ENCODE measurements at regions not wholly inside any gene's neighbourhood (a gene's known extent, or its start where the extent isn't known, plus 50 kb on each side); places are given as distances from the start of the nearest gene placed in this dataset.

DNA sequence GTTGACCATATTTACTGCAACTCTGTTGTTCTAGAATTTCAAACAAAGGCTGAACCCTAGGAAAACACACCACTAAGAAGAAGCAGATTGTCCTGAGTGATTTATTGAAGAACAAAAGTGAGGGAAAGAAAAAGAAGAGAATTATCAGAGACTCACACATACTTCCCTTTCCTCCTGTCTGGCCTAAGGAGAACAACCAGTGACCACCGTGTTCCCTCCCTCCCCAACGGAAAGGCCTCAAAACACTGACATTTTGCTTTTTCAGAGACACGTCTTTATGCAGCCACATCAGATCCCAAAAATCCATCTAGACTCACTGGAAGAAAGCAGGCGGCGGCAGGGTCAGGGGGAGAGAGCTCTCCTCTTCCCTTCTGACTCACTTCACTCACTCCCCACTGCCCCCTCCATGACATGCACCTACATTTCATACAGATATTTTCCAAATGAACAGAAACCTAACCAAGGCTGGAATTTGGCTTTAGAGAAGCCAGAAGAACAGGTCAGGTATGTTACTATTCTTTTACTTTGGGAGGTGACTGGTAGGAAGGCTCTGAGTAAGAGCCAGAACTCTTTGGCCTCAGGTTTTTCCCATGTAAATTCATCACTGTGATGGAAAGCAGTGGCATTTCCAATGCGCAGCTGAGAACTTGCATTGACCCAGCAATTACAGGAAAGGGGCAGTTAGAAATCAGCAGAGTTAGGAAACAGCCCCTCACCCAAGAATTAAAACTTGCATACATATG, 169.9 kb downstream of the BCL11A start:
- intact Hi-C loops (cut with DNase I, micrococcal nuclease), result no loop called here
- H3K4me3 Mint-ChIP-seq, result no peak overlapping the region
- H3K27ac Mint-ChIP-seq, result no peak overlapping the region
- POLR2A ChIA-PET, result no interaction called here
- no peaks in the 10 kb centered on the region for H3K27me3 Mint-ChIP-seq
- Histone ChIP-seq H3K4me1 (ENCODE audit: insufficient read depth, low read length) (no peaks in the 10 kb centered on the region), H3K9me3 (ENCODE audit: control insufficient read depth in 1 of 2, insufficient read depth in 1 of 2, low read length in 2 of 2) (peaks cover 0 to 5% of the 10 kb centered on the region in 2 experiments), H3K36me3 (ENCODE audit: insufficient read depth, low read length) (no peaks in the 10 kb centered on the region), H3K27me3 (ENCODE audit: control insufficient read depth in 1 of 2, insufficient read depth in 2 of 2, low read length in 2 of 2) (no peaks in the 10 kb centered on the region), H3K4me3 (ENCODE audit: low read length) (no peak overlapping the region), H3K27ac (ENCODE audit: low read depth in 1 of 2, low read length in 2 of 2) (no peak overlapping the region)
- no peaks in the 10 kb centered on the region for H3K4me1 Mint-ChIP-seq (ENCODE audit: low read depth)
- H3K36me3 Mint-ChIP-seq (ENCODE audit: low read depth), result no peaks in the 10 kb centered on the region
- CTCF ChIA-PET, result no interaction called here
- ATAC-seq (ENCODE audit: poor library complexity) (no peak), DNase-seq (no peak)
- TF ChIP-seq CTCF (IDR thresholded peaks at IDR 0.05), result no peak
- H3K9me3 Mint-ChIP-seq, result no peaks in the 10 kb centered on the region

- DNase-seq, result no peak
- no peaks in the 10 kb centered on the region for H3K36me3 Mint-ChIP-seq (ENCODE audit: low read depth)
- POLR2A ChIA-PET, result no interaction called here
- Histone ChIP-seq H3K4me3 (ENCODE audit: low read length) (no peak overlapping the region), H3K4me1 (ENCODE audit: insufficient read depth, low read length) (no peaks in the 10 kb centered on the region), H3K36me3 (ENCODE audit: insufficient read depth, low read length) (no peaks in the 10 kb centered on the region), H3K27ac (ENCODE audit: low read depth in 1 of 2, low read length in 2 of 2) (no peak overlapping the region), H3K9me3 (ENCODE audit: control insufficient read depth in 1 of 2, insufficient read depth in 1 of 2, low read length in 2 of 2) (peaks cover 0 to 5% of the 10 kb centered on the region in 2 experiments), H3K27me3 (ENCODE audit: control insufficient read depth in 1 of 2, insufficient read depth in 2 of 2, low read length in 2 of 2) (no peaks in the 10 kb centered on the region)
- H3K4me1 Mint-ChIP-seq (ENCODE audit: low read depth), result no peaks in the 10 kb centered on the region
- intact Hi-C loops (cut with DNase I, micrococcal nuclease), result no loop called here
- no peaks in the 10 kb centered on the region for H3K9me3 Mint-ChIP-seq
- no peaks in the 10 kb centered on the region for H3K27me3 Mint-ChIP-seq
- H3K4me3 Mint-ChIP-seq, result no peak overlapping the region
- no peak for ATAC-seq (ENCODE audit: poor library complexity)
- no peak for TF ChIP-seq CTCF (IDR thresholded peaks at IDR 0.05)
- CTCF ChIA-PET, result interaction anchor here (0.6 kb wide), 1 partner anchor 49 kb away, joined by 5 read pairs; no protein-coding TSS in a partner anchor
- H3K27ac Mint-ChIP-seq, result no peak overlapping the region
Measured at GRCh38 chr2:60380411-60380810, 173.0 kb downstream of the BCL11A start.

- H3K27ac Mint-ChIP-seq, result no peak overlapping the region
- Histone ChIP-seq H3K36me3 (ENCODE audit: insufficient read depth, low read length) (no peaks in the 10 kb centered on the region), H3K4me1 (ENCODE audit: insufficient read depth, low read length) (no peaks in the 10 kb centered on the region), H3K27ac (ENCODE audit: low read depth in 1 of 2, low read length in 2 of 2) (no peak overlapping the region), H3K9me3 (ENCODE audit: control insufficient read depth in 1 of 2, insufficient read depth in 1 of 2, low read length in 2 of 2) (peaks cover 0 to 5% of the 10 kb centered on the region in 2 experiments), H3K4me3 (ENCODE audit: low read length) (no peak overlapping the region), H3K27me3 (ENCODE audit: control insufficient read depth in 1 of 2, insufficient read depth in 2 of 2, low read length in 2 of 2) (no peaks in the 10 kb centered on the region)
- DNase-seq (no peak), ATAC-seq (ENCODE audit: poor library complexity) (no peak)
- ChIA-PET CTCF (no interaction called here), POLR2A (no interaction called here)
- H3K4me3 Mint-ChIP-seq, result no peak overlapping the region
- TF ChIP-seq CTCF (IDR thresholded peaks at IDR 0.05), result no peak
- no peaks in the 10 kb centered on the region for H3K4me1 Mint-ChIP-seq (ENCODE audit: low read depth)
- no peaks in the 10 kb centered on the region for H3K36me3 Mint-ChIP-seq (ENCODE audit: low read depth)
- H3K9me3 Mint-ChIP-seq, result no peaks in the 10 kb centered on the region
- intact Hi-C loops (cut with DNase I, micrococcal nuclease), result no loop called here
- no peaks in the 10 kb centered on the region for H3K27me3 Mint-ChIP-seq
Measured at GRCh38 chr2:60379684-60380083, 173.8 kb downstream of the BCL11A start.

All from CD4-positive, alpha-beta T cell (primary cell).